KMS-11 (cell line): ENCODE measurements at regions not wholly inside any gene's neighbourhood (a gene's known extent, or its start where the extent isn't known, plus 50 kb on each side); places are given as distances from the start of the nearest gene placed in this dataset.

Experiments
- H2AFZ ChIP-seq: fragments of 200-600 bp; sonication (generic); 2 replicates; pipeline ENCODE4 v1.6.1; 2016; ENCODE audit warnings: antibody characterized with exemption, mixed run types, low read depth
- H3K27ac ChIP-seq: fragments of 200-600 bp; sonication (generic); 2 replicates; pipeline ENCODE4 v1.6.1; 2016; ENCODE audit warnings: mild to moderate bottlenecking, mixed run types
- H3K27me3 ChIP-seq: fragments of 200-600 bp; sonication (generic); 2 replicates; pipeline ENCODE4 v1.6.1; 2017; ENCODE audit warnings: mild to moderate bottlenecking, low read depth, mixed run types, moderate library complexity; ENCODE audit not compliant: insufficient read depth
- H3K36me3 ChIP-seq: fragments of 200-600 bp; sonication (generic); 2 replicates; pipeline ENCODE4 v1.6.1; 2017; ENCODE audit warnings: mild to moderate bottlenecking, mixed run types; ENCODE audit not compliant: insufficient read depth
- H3K4me1 ChIP-seq: fragments of 200-600 bp; sonication (generic); 2 replicates; pipeline ENCODE4 v1.6.1; 2016; ENCODE audit warnings: mild to moderate bottlenecking, low read depth, mixed run types; ENCODE audit not compliant: poor library complexity, severe bottlenecking
- H3K4me2 ChIP-seq: fragments of 200-600 bp; sonication (generic); 2 replicates; pipeline ENCODE4 v1.7.0; 2016; ENCODE audit warnings: mild to moderate bottlenecking, mixed run types
- H3K4me3 ChIP-seq: fragments of 200-600 bp; sonication (generic); IDR thresholded peaks from 2 replicates; pipeline ENCODE4 v1.6.1; 2017; ENCODE audit warnings: low read depth, low read length, mixed read lengths; ENCODE audit not compliant: insufficient read depth
- H3K79me2 ChIP-seq: fragments of 200-600 bp; sonication (generic); 2 replicates; pipeline ENCODE4 v1.6.1; 2016; ENCODE audit warnings: low read depth, mixed run types; ENCODE audit not compliant: insufficient read depth
- H3K9ac ChIP-seq: fragments of 200-600 bp; sonication (generic); 2 replicates; pipeline ENCODE4 v1.6.1; 2016; ENCODE audit warnings: mild to moderate bottlenecking, mixed run types
- H4K20me1 ChIP-seq: fragments of 200-600 bp; sonication (generic); 2 replicates; pipeline ENCODE4 v1.6.1; 2016; ENCODE audit warnings: mild to moderate bottlenecking, mixed run types; ENCODE audit not compliant: insufficient read depth
- CTCF ChIP-seq: fragments of 200-600 bp; sonication (generic); conservative IDR thresholded peaks from 2 replicates; pipeline ENCODE4 v1.6.1; 2017; ENCODE audit warnings: low read depth, mild to moderate bottlenecking, antibody characterized with exemption, low read length, moderate library complexity, mixed read lengths

- TF ChIP-seq CTCF = no peak
- no peak overlapping the region for H2AFZ ChIP-seq
- H3K27ac ChIP-seq = no peak overlapping the region
Observed at GRCh38 chr4:60865273-60865672, 334.9 kb upstream of the ADGRL3 start.

GRCh38 chr4:60868232-60868960 lies 331.7 kb upstream of the ADGRL3 start:
- H3K36me3 ChIP-seq = no peaks in the 10 kb centered on the region
- no peak overlapping the region for H2AFZ ChIP-seq
- H3K4me3 ChIP-seq = no peak overlapping the region
- H3K4me1 ChIP-seq = no peaks in the 10 kb centered on the region
- no peaks in the 10 kb centered on the region for H3K79me2 ChIP-seq
- no peak overlapping the region for H3K27ac ChIP-seq
- H4K20me1 ChIP-seq = no peaks in the 10 kb centered on the region
- H3K27me3 ChIP-seq = no peaks in the 10 kb centered on the region
- TF ChIP-seq CTCF = no peak
- H3K4me2 ChIP-seq = peak overlapping the region; percentile 3; the same call in 1 of the 2 replicates
- no peak overlapping the region for H3K9ac ChIP-seq

More at GRCh38 chr4:60865273-60865672, 334.9 kb upstream of the ADGRL3 start:
- Histone ChIP-seq H3K9ac (no peak overlapping the region), H3K79me2 (no peaks in the 10 kb centered on the region), H3K4me3 (no peak overlapping the region), H3K4me1 (no peaks in the 10 kb centered on the region), H3K4me2 (no peak overlapping the region), H4K20me1 (no peaks in the 10 kb centered on the region), H3K27me3 (no peaks in the 10 kb centered on the region), H3K36me3 (no peaks in the 10 kb centered on the region)

- Histone ChIP-seq H3K9ac (no peak overlapping the region), H3K4me2 (no peak overlapping the region), H3K4me1 (no peaks in the 10 kb centered on the region), H3K36me3 (no peaks in the 10 kb centered on the region), H3K79me2 (no peaks in the 10 kb centered on the region), H4K20me1 (no peaks in the 10 kb centered on the region), H3K4me3 (no peak overlapping the region), H3K27me3 (no peaks in the 10 kb centered on the region), H2AFZ (no peak overlapping the region), H3K27ac (no peak overlapping the region)
- TF ChIP-seq CTCF = no peak
Observed at GRCh38 chr4:60879135-60879701, 320.9 kb upstream of the ADGRL3 start.

- Histone ChIP-seq H3K4me2 (no peak overlapping the region), H3K79me2 (no peaks in the 10 kb centered on the region), H3K27me3 (no peaks in the 10 kb centered on the region), H3K9ac (no peak overlapping the region), H3K4me3 (no peak overlapping the region), H2AFZ (no peak overlapping the region), H3K36me3 (no peaks in the 10 kb centered on the region), H3K4me1 (no peaks in the 10 kb centered on the region), H4K20me1 (no peaks in the 10 kb centered on the region), H3K27ac (no peak overlapping the region)
- TF ChIP-seq CTCF = no peak
Observed at GRCh38 chr4:60884587-60884986, 315.5 kb upstream of the ADGRL3 start.
